GM20000 (cell line): ENCODE measurements at regions not wholly inside any gene's neighbourhood (a gene's known extent, or its start where the extent isn't known, plus 50 kb on each side); places are given as distances from the start of the nearest gene placed in this dataset.

Experiments
- DNase-seq: peaks from one replicate; pipeline ENCODE4 v3.0.0; 2012; ENCODE audit warnings: low spot score
- CTCF ChIP-seq: IDR thresholded peaks from 2 replicates; pipeline ENCODE4 v1.5.1; 2012; ENCODE audit warnings: mild to moderate bottlenecking, control low read depth; ENCODE audit errors: extremely low read depth, missing control alignments

- TF ChIP-seq CTCF: no peak
- DNase-seq: no peak
Observed at GRCh38 chr6:170117111-170117972, 173.5 kb downstream of the DLL1 start.

GRCh38 chr6:170116636-170117035, 174.2 kb downstream of the DLL1 start:
- no peak for DNase-seq
- no peak for TF ChIP-seq CTCF

GRCh38 chr6:170114956-170115855, 175.7 kb downstream of the DLL1 start:
- no peak for DNase-seq
- no peak for TF ChIP-seq CTCF

- no peak for TF ChIP-seq CTCF
- DNase-seq: no peak
Observed at GRCh38 chr6:170114187-170114945, 176.5 kb downstream of the DLL1 start.

- no peak for TF ChIP-seq CTCF
- no peak for DNase-seq
Observed at GRCh38 chr6:170113141-170113540, 177.7 kb downstream of the DLL1 start.

GRCh38 chr6:170112583-170112860, 178.4 kb downstream of the DLL1 start:
- no peak for DNase-seq
- no peak for TF ChIP-seq CTCF
